OCI-LY3 (cell line): ENCODE measurements at regions not wholly inside any gene's neighbourhood (a gene's known extent, or its start where the extent isn't known, plus 50 kb on each side); places are given as distances from the start of the nearest gene placed in this dataset.

Experiments
- CTCF ChIP-seq: fragments of 200-600, 300-600 bp; sonication (generic); IDR thresholded peaks from 2 replicates; pipeline ENCODE4 v1.5.1; 2014; ENCODE audit warnings: antibody characterized with exemption, low read length, low read depth
- EZH2phosphoT487 ChIP-seq: fragments of 200-600 bp; shearing (Covaris generic); IDR thresholded peaks from 2 replicates; pipeline ENCODE4 v1.6.1; 2018; ENCODE audit warnings: antibody characterized with exemption, mixed run types, low read depth

GRCh38 chr12:107539196-107539939 is 146.2 kb upstream of the PWP1 start:
- TF ChIP-seq CTCF (no peak), EZH2phosphoT487 (no peak)
